ENCODE measurements at regions not wholly inside any gene's neighbourhood (a gene's known extent, or its start where the extent isn't known, plus 50 kb on each side); places are given as distances from the start of the nearest gene placed in this dataset.

DNA sequence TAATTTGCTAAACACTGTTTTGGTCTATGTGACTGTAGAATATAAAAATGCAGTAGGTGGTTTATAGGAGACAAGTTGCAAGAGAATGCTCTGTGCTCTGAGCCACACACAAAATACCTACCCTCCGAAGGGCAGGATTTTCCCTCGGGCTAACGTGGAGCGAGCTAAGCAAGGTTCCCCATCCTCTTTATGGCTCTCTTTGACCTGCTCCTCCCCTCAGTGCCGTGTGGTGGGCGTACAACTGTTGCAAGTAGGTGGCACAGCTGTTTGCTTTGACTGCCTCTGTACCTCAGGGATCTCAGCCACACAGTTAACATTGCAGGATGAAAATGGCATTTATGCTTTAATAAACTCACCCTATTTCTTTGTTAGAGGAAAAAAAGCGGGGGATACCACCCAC lies 339.1 kb downstream of the SATB1 start:
- TF ChIP-seq POLR2A (IDR thresholded peaks at IDR 0.05; ENCODE audit: extremely low read depth, insufficient read length) (no peak), MYC (IDR thresholded peaks at IDR 0.05; ENCODE audit: low read depth, low read length) (no peak)
- TF ChIP-seq, protein P1, sequence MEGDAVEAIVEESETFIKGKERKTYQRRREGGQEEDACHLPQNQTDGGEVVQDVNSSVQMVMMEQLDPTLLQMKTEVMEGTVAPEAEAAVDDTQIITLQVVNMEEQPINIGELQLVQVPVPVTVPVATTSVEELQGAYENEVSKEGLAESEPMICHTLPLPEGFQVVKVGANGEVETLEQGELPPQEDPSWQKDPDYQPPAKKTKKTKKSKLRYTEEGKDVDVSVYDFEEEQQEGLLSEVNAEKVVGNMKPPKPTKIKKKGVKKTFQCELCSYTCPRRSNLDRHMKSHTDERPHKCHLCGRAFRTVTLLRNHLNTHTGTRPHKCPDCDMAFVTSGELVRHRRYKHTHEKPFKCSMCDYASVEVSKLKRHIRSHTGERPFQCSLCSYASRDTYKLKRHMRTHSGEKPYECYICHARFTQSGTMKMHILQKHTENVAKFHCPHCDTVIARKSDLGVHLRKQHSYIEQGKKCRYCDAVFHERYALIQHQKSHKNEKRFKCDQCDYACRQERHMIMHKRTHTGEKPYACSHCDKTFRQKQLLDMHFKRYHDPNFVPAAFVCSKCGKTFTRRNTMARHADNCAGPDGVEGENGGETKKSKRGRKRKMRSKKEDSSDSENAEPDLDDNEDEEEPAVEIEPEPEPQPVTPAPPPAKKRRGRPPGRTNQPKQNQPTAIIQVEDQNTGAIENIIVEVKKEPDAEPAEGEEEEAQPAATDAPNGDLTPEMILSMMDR (IDR thresholded peaks at IDR 0.05; ENCODE audit: low read depth, low read length), result no peak
- TF ChIP-seq, protein P2, sequence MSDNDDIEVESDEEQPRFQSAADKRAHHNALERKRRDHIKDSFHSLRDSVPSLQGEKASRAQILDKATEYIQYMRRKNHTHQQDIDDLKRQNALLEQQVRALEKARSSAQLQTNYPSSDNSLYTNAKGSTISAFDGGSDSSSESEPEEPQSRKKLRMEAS (IDR thresholded peaks at IDR 0.05; ENCODE audit: low read depth, low read length), result no peak

All from NB4 (cell line).